OCI-LY3 (cell line): ENCODE measurements at regions not wholly inside any gene's neighbourhood (a gene's known extent, or its start where the extent isn't known, plus 50 kb on each side); places are given as distances from the start of the nearest gene placed in this dataset.

Experiments
- CTCF ChIP-seq: fragments of 200-600, 300-600 bp; sonication (generic); IDR thresholded peaks from 2 replicates; pipeline ENCODE4 v1.5.1; 2014; ENCODE audit warnings: antibody characterized with exemption, low read length, low read depth
- EZH2phosphoT487 ChIP-seq: fragments of 200-600 bp; shearing (Covaris generic); IDR thresholded peaks from 2 replicates; pipeline ENCODE4 v1.6.1; 2018; ENCODE audit warnings: antibody characterized with exemption, mixed run types, low read depth

GRCh38 chr14:53391631-53392285, 238.6 kb upstream of the DDHD1 start:
- no peak for TF ChIP-seq CTCF
- TF ChIP-seq EZH2phosphoT487, result no peak
